GM19193 (cell line): ENCODE measurements at regions not wholly inside any gene's neighbourhood (a gene's known extent, or its start where the extent isn't known, plus 50 kb on each side); places are given as distances from the start of the nearest gene placed in this dataset.

Source experiments
- POLR2A ChIP-seq: IDR thresholded peaks from 4 replicates; pipeline ENCODE4 v1.6.1; 2011; ENCODE audit not compliant: insufficient read depth, insufficient read length; ENCODE audit errors: extremely low read depth

- no peak for TF ChIP-seq POLR2A
Observed at GRCh38 chr11:123316003-123316402, 114.1 kb upstream of the GRAMD1B start.

- no peak for TF ChIP-seq POLR2A
Observed at GRCh38 chr11:123314972-123315371, 115.1 kb upstream of the GRAMD1B start.

GRCh38 chr11:123313262-123313661, 116.8 kb upstream of the GRAMD1B start:
- TF ChIP-seq POLR2A, result no peak

- no peak for TF ChIP-seq POLR2A
Observed at GRCh38 chr11:123308077-123308476, 113.0 kb upstream of the CLMP start.

GRCh38 chr11:123307276-123307675, 112.2 kb upstream of the CLMP start:
- TF ChIP-seq POLR2A, result no peak

- no peak for TF ChIP-seq POLR2A
Observed at GRCh38 chr11:123306531-123306930, 111.5 kb upstream of the CLMP start.

GRCh38 chr11:123305601-123306375, 110.7 kb upstream of the CLMP start:
- TF ChIP-seq POLR2A, result no peak

GRCh38 chr11:123304828-123305466, 109.9 kb upstream of the CLMP start:
- no peak for TF ChIP-seq POLR2A

GRCh38 chr11:123303924-123304323, 108.9 kb upstream of the CLMP start:
- no peak for TF ChIP-seq POLR2A

GRCh38 chr11:123302751-123303195, 107.7 kb upstream of the CLMP start:
- peak; percentile 27 for TF ChIP-seq POLR2A

- no peak for TF ChIP-seq POLR2A
Observed at GRCh38 chr11:123301696-123302400, 106.8 kb upstream of the CLMP start.

- no peak for TF ChIP-seq POLR2A
Observed at GRCh38 chr11:123301013-123301591, 106.1 kb upstream of the CLMP start.

GRCh38 chr11:123299721-123300120, 104.7 kb upstream of the CLMP start:
- no peak for TF ChIP-seq POLR2A

- no peak for TF ChIP-seq POLR2A
Observed at GRCh38 chr11:123298488-123299447, 103.7 kb upstream of the CLMP start.
